Sigmoid colon (tissue), 6 donors: ENCODE measurements at regions not wholly inside any gene's neighbourhood (a gene's known extent, or its start where the extent isn't known, plus 50 kb on each side); places are given as distances from the start of the nearest gene placed in this dataset.

Source experiments
- DNase-seq: peaks from one replicate; pipeline ENCODE4 v3.0.0-alpha.2; 2019
- H3K27ac ChIP-seq, 4 donors: fragments of 200-600 bp; sonication (generic); one replicate each; pipeline ENCODE4 v1.5.1; 2016 to 2019; ENCODE audit warnings: mild to moderate bottlenecking in 1 of 4
- H3K27me3 ChIP-seq, 3 donors: fragments of 200-600 bp; sonication (generic); one replicate each; pipeline ENCODE4 v1.5.1; 2019; ENCODE audit warnings: mild to moderate bottlenecking in 1 of 3
- H3K36me3 ChIP-seq, 4 donors: fragments of 200-600 bp; sonication (generic); one replicate each; pipeline ENCODE4 v1.5.1; 2016 to 2019
- H3K4me1 ChIP-seq, 4 donors: fragments of 200-600 bp; sonication (generic); one replicate each; pipeline ENCODE4 v1.5.1; 2017 to 2019
- H3K4me3 ChIP-seq, 4 donors: fragments of 200-600 bp; sonication (generic); one replicate each; pipeline ENCODE4 v1.5.1; 2017 to 2019; ENCODE audit warnings: mild to moderate bottlenecking in 2 of 4, moderate library complexity in 1 of 4
- H3K9me3 ChIP-seq, 4 donors: fragments of 200-600 bp in 3 of 4; sonication (generic) in 3 of 4; one replicate each; pipeline versions ENCODE4 v1.5.1 to v1.6.1; 2013 to 2019
- EP300 ChIP-seq, 4 donors: sonication (generic); formaldehyde crosslinking; IDR thresholded peaks; one replicate each; pipeline ENCODE4 v1.6.1; 2017; ENCODE audit warnings: antibody characterized with exemption in 4 of 4
- POLR2A ChIP-seq, 2 donors: fragments of 450-650 bp; IDR thresholded peaks; one replicate each; pipeline ENCODE4 v1.6.1; 2016; ENCODE audit warnings: antibody characterized with exemption in 2 of 2, mild to moderate bottlenecking in 2 of 2, moderate library complexity in 2 of 2
- POLR2AphosphoS5 ChIP-seq, 4 donors: sonication (generic); formaldehyde crosslinking; IDR thresholded peaks; one replicate each; pipeline ENCODE4 v1.6.1; 2017; ENCODE audit warnings: antibody characterized with exemption in 4 of 4
- WGBS, 2 donors: extraction: QIAGEN DNeasy Blood & Tissue Kit; methylation state at CpG; one replicate each; pipeline ENCODE4 v1.1.7; 2013; 5-methylcytosine and 5-hydroxymethylcytosine counted together
- intact Hi-C: fragments of 100-400 bp; cut with DNase I; formaldehyde crosslinking; loops from one replicate; pipeline ENCODE4 v1.15.1; 2023
- TF ChIP-seq, protein P1 (sequence below), 4 experiments: fragments of 450-650 bp in 3 of 4; fragments of 200-600 bp in 1 of 4; IDR thresholded peaks; one replicate each; pipeline ENCODE4 v1.5.1; 2016 to 2019; ENCODE audit warnings: antibody characterized with exemption in 4 of 4, mild to moderate bottlenecking in 3 of 4, moderate library complexity in 2 of 4
- donor health status: healthy with polysubstance abuse.
- donor health status: healthy.

DNA sequence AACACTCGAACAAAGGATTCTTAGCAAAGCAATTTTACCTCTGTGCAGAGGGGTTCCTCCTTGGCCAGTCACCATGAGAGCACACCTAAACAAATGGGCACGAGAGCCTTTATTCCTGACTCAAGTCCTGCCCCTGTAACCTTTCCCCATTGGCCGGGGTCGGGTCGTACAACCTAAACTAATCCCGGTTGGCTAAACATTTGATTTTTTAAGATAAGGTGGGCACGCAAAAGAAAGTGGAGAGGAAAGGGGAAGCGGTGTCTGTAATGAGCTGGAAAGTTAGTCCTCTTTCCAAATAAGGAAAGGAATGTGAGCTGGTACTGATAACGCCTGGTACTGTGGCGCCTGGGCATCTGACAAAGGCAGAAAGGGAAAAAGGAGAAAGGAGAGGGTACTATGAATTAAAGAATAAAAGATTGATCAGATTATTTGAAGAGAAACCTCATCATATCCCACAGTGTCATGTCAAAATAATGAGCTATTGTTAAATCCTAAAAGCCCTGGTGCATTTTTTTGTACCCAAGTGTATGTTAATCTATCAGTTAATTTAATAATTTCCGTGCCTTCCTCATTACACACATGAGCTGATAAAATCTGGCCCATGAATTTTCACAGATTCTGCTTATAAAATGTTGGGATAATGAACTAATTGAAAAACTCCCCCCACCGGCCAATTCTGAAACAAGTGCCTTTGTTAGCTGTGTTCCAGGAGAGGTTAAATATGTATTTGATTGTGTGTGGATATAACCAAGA, 335.7 kb downstream of the RFC3 start:
- Histone ChIP-seq H3K36me3 (no peaks in the 10 kb centered on the region), H3K4me1 (peaks cover 0 to 27% (median 19%) of the 10 kb centered on the region in 4 donors), H3K27ac (peak overlapping the region in 3 of 4 donors; percentile 27 to 82 (median 81)), H3K27me3 (no peaks in the 10 kb centered on the region), H3K9me3 (no peaks in the 10 kb centered on the region), H3K4me3 (no peak overlapping the region)
- no peak for DNase-seq
- intact Hi-C loops = loop anchor here (10.0 kb wide), 1 partner anchor 1001 kb away; no protein-coding TSS in a partner anchor
- TF ChIP-seq POLR2AphosphoS5 (IDR thresholded peaks at IDR 0.05) (no peak), POLR2A (IDR thresholded peaks at IDR 0.05) (no peak), EP300 (IDR thresholded peaks at IDR 0.05) (no peak)
- TF ChIP-seq, protein P1, sequence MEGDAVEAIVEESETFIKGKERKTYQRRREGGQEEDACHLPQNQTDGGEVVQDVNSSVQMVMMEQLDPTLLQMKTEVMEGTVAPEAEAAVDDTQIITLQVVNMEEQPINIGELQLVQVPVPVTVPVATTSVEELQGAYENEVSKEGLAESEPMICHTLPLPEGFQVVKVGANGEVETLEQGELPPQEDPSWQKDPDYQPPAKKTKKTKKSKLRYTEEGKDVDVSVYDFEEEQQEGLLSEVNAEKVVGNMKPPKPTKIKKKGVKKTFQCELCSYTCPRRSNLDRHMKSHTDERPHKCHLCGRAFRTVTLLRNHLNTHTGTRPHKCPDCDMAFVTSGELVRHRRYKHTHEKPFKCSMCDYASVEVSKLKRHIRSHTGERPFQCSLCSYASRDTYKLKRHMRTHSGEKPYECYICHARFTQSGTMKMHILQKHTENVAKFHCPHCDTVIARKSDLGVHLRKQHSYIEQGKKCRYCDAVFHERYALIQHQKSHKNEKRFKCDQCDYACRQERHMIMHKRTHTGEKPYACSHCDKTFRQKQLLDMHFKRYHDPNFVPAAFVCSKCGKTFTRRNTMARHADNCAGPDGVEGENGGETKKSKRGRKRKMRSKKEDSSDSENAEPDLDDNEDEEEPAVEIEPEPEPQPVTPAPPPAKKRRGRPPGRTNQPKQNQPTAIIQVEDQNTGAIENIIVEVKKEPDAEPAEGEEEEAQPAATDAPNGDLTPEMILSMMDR (IDR thresholded peaks at IDR 0.05) = no peak
- 83 to 93% methylated on average over 12 of the region's 12 CpGs for WGBS, 2 donors

DNA sequence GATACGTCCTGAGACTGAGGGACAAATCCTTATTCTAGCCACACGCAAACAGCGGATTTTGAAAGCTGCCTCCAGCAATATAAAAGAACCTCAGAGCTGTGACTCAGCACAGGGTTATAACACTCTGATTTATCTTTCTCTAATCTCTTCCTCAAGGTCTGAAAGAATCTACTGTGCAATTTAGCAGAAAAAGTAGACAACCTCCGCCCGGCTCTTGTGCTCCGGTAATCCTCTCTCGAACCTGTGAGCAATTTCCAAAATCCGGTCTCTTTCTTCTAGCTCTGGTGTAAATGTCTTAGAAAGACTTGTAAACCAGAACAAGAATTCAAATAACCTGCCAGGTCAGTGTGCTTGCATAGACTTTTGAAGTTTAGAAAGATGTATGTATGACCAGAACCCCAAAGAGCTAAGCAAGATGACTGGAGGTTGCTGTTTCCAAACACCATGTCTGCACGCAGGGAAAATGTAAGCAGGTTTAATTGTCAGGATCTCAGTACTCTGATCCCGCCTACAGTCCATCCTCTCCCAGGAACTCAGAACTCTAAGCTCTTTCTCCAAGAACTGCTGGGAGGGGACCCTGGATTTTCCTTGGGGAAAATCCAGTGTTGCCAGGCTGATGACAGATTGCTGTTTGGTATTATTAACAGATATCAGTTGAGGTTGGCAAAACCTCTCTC, 338.1 kb downstream of the RFC3 start:
- Histone ChIP-seq H3K27ac (peak overlapping the region; percentile 15 to 82 (median 78)), H3K27me3 (no peaks in the 10 kb centered on the region), H3K9me3 (no peaks in the 10 kb centered on the region), H3K4me1 (peaks cover 0 to 29% (median 21%) of the 10 kb centered on the region in 4 donors), H3K36me3 (no peaks in the 10 kb centered on the region), H3K4me3 (peak overlapping the region in 2 of 4 donors; percentile 21 to 24)
- no peak for DNase-seq
- TF ChIP-seq EP300 (IDR thresholded peaks at IDR 0.05) = no peak
- TF ChIP-seq POLR2AphosphoS5 (IDR thresholded peaks at IDR 0.05) = peak in 1 of 4 donors; percentile 20
- intact Hi-C loops = loop anchor here (10.0 kb wide), 1 partner anchor 999 kb away; no protein-coding TSS in a partner anchor
- WGBS, 2 donors = 14 to 48% methylated on average over 10 of the region's 10 CpGs

DNA sequence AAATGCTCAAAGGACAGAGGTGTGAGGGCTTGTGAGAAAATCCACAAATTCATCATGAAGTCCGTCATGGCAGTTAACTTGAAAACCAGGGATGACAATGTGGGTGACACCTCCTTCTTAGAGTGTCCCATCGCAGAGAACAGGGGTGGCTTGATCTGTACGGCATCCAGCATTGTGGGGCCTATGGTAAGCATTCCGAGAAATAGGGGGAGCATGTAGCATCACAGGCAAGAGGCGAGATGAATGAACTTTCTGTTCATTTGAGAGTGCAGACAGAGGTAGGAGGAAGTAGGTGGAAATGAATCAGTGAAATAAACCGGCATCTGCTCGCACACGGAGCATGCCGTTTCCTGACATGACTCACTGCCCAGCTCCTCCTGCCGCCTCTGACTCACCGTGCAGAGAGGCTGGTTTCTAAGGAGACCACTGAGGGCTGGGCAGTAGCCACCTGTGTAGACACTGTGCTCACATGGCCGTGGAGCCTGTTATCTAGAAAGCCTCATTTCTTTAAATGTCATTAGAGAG, 339.0 kb downstream of the RFC3 start:
- H3K4me1 ChIP-seq = peaks cover 0 to 37% (median 30%) of the 10 kb centered on the region in 4 donors
- 5 to 19% methylated on average over 12 of the region's 12 CpGs for WGBS, 2 donors
- H3K9me3 ChIP-seq = no peaks in the 10 kb centered on the region
- H3K4me3 ChIP-seq = no peak overlapping the region
- peak; percentile 87 for DNase-seq
- H3K27ac ChIP-seq = peak overlapping the region; percentile 15 to 82 (median 78)
- intact Hi-C loops = loop anchor here (10.0 kb wide), 1 partner anchor 998 kb away; no protein-coding TSS in a partner anchor
- H3K36me3 ChIP-seq = no peaks in the 10 kb centered on the region
- TF ChIP-seq POLR2AphosphoS5 (IDR thresholded peaks at IDR 0.05) (peak; percentile 17 to 66 (median 54)), POLR2A (IDR thresholded peaks at IDR 0.05) (no peak)
- no peaks in the 10 kb centered on the region for H3K27me3 ChIP-seq

DNA sequence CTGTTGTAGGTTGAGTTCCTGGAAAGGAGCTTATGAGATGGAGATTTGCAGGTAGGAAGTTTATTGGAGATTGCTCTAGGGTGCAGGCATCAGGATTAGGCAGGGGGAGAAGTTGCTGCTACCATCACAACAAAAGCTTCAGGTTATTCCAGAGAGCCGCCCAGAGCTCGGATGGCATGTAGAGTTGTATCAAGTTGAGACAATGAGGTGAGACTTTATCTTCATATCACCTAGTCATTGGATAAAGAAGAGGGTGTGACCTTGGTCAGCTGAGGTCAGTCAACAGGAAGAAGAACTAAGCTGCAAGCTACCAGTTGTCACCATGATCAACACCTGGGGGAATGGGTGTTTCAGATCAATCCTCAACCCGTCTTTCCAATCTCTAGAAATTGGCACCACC, 342.0 kb downstream of the RFC3 start:
- DNase-seq = no peak
- TF ChIP-seq EP300 (IDR thresholded peaks at IDR 0.05) (no peak), POLR2AphosphoS5 (IDR thresholded peaks at IDR 0.05) (no peak), POLR2A (IDR thresholded peaks at IDR 0.05) (no peak)
- TF ChIP-seq, protein P1 (IDR thresholded peaks at IDR 0.05) = no peak
- Histone ChIP-seq H3K4me1 (peaks cover 0 to 49% (median 47%) of the 10 kb centered on the region in 4 donors), H3K9me3 (no peaks in the 10 kb centered on the region), H3K27ac (peak overlapping the region in 2 of 4 donors; percentile 79 to 90), H3K36me3 (no peaks in the 10 kb centered on the region), H3K4me3 (no peak overlapping the region), H3K27me3 (no peaks in the 10 kb centered on the region)
- WGBS, 2 donors = 94 to 96% methylated on average over 3 of the region's 3 CpGs
- intact Hi-C loops = loop anchor here (5.0 to 10.0 kb wide), 2 partner anchors 47 to 995 kb away; no protein-coding TSS in a partner anchor

DNA sequence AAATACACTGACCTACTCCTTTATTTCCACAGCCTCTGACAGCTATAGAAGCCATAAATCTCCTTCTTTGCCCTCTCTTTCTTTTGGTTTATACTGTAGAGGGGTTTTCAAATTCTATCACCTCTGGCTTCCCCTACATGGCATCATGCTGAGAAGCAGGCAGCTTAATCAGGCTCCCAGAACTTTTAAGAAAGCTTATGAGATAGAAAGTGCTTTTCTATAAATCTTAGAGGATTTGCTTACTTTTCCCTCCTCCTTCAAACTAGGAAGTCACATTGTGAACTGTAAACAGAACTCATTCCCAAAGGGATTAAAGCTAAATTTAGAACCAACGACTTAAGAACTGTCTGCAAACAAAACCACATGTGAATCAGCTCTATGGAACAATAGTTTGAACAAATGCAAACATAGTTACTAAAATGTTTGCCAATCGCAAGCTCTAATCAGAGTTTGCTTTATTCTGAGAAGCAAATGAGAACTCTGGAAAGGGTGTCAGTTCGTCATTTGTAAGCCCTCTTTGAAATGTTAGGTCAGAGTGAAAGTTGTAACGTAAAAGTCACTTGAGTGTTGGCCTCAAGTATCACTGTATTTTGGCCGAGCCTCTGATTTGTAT, 344.1 kb downstream of the RFC3 start:
- H3K27ac ChIP-seq = peak overlapping the region; percentile 73 to 90 (median 76)
- H3K4me3 ChIP-seq = peak overlapping the region in 2 of 4 donors; percentile 1 to 5
- 8 to 46% methylated on average over 5 of the region's 5 CpGs for WGBS, 2 donors

More for the DNA sequence above, 344.1 kb downstream of the RFC3 start:
- Histone ChIP-seq H3K9me3 (no peaks in the 10 kb centered on the region), H3K27me3 (no peaks in the 10 kb centered on the region), H3K4me1 (peaks cover 0 to 44% (median 33%) of the 10 kb centered on the region in 4 donors), H3K36me3 (no peaks in the 10 kb centered on the region)
- TF ChIP-seq POLR2A (IDR thresholded peaks at IDR 0.05) (no peak), EP300 (IDR thresholded peaks at IDR 0.05) (peak in 2 of 4 donors; percentile 67), POLR2AphosphoS5 (IDR thresholded peaks at IDR 0.05) (peak; percentile 27 to 66 (median 57))
- DNase-seq = no peak
- intact Hi-C loops = loop anchor here (5.0 kb wide), 1 partner anchor 45 kb away; no protein-coding TSS in a partner anchor
